D721Med (cell line): ENCODE measurements at regions not wholly inside any gene's neighbourhood (a gene's known extent, or its start where the extent isn't known, plus 50 kb on each side); places are given as distances from the start of the nearest gene placed in this dataset.

Experiments
- DNase-seq: peaks from one replicate; pipeline ENCODE4 v3.0.0; 2011; ENCODE audit warnings: low spot score; ENCODE audit not compliant: insufficient read length
- FAIRE-seq: peaks from 2 replicates; lab custom pipeline; 2011; peaks lifted over from hg19 to GRCh38; lab: Jason Lieb, UNC
- TF ChIP-seq, protein P1 (sequence below): IDR thresholded peaks from 2 replicates; pipeline ENCODE4 v1.5.1; 2012; ENCODE audit warnings: mild to moderate bottlenecking, control low read depth; ENCODE audit not compliant: insufficient read depth; ENCODE audit errors: missing control alignments

GRCh38 chr6:14676064-14676463, 558.5 kb downstream of the CD83 start:
- TF ChIP-seq, protein P1, sequence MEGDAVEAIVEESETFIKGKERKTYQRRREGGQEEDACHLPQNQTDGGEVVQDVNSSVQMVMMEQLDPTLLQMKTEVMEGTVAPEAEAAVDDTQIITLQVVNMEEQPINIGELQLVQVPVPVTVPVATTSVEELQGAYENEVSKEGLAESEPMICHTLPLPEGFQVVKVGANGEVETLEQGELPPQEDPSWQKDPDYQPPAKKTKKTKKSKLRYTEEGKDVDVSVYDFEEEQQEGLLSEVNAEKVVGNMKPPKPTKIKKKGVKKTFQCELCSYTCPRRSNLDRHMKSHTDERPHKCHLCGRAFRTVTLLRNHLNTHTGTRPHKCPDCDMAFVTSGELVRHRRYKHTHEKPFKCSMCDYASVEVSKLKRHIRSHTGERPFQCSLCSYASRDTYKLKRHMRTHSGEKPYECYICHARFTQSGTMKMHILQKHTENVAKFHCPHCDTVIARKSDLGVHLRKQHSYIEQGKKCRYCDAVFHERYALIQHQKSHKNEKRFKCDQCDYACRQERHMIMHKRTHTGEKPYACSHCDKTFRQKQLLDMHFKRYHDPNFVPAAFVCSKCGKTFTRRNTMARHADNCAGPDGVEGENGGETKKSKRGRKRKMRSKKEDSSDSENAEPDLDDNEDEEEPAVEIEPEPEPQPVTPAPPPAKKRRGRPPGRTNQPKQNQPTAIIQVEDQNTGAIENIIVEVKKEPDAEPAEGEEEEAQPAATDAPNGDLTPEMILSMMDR: no peak
- no peak for FAIRE-seq
- no peak for DNase-seq

- FAIRE-seq: no peak
- no peak for DNase-seq
- TF ChIP-seq, protein P1: no peak
Observed at GRCh38 chr6:14676977-14677781, 559.6 kb downstream of the CD83 start.

DNA sequence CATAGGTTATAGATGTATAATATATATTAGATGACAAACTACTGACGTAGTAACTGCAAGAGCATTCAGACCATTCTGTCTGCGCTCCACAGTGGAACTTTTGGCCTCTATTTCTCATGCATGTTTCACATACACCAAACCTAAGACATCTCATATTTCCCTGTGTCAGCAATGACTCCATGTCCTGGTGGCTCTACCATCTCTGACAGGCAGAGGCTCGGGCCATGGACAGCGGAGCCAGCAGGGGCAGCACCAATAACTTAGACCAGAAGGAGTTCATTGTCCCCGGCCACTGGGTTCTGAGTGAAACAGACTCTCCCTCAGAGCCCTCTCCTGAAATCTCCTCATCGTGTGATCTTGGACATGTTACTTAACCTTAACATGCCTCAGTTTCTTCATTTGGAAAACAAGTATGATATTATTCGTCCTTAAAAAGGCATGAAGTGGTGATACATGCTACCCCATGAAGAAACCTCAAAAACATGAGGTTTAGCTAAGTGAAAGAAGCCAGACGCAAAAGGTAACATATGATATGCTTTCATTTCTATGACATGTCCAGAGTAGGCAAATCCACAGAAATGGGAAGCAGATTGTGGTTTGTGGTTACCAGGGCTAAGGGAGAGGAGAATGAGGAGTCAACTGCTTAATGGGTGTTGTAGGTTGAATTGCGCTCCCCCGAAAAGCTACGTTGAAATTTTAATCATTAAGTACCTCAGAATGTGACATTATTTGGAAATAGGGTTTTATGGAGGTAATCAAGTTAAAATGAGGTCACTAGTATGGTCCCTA, 564.0 kb upstream of the JARID2 start:
- DNase-seq: no peak
- FAIRE-seq: no peak
- TF ChIP-seq, protein P1: no peak

DNA sequence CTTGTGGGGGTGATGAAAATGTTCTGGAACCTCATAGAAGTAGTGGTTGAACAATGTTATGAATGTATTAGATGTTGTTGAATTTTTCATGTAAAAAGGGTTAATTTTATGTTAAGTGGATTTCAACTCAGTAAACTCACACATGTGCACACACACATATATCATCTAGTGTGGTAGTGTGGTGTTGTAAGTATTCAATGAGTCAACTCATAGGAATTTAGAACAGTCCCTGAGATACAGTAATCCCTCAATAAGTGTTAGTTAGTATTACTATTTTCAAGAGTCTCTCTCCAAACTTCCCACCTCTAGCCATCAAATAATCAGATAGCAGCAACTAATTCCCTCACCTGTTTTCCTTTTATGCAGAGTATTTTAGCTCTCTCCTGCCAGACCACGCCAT, 563.1 kb upstream of the JARID2 start:
- FAIRE-seq: no peak
- TF ChIP-seq, protein P1: no peak
- no peak for DNase-seq

DNA sequence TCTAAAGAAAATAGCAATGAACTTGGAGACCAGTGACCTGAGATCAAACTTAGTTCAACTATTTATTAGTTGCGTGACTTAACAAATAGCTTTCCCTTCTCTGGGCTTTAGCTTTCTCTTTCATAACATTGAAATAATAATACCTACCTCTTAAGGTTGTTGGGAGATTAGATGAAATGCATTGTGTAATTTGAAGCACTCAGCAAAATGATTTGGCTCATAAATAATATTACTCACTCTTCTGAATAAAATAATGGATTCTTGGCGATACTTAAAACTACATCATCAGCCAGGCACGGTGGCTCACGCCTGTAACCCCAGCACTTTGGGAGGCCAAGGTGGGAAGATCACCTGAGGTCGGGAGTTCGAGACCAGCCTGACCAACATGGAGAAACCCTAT, 556.2 kb upstream of the JARID2 start:
- DNase-seq (no peak), FAIRE-seq (no peak)
- TF ChIP-seq, protein P1: no peak

DNA sequence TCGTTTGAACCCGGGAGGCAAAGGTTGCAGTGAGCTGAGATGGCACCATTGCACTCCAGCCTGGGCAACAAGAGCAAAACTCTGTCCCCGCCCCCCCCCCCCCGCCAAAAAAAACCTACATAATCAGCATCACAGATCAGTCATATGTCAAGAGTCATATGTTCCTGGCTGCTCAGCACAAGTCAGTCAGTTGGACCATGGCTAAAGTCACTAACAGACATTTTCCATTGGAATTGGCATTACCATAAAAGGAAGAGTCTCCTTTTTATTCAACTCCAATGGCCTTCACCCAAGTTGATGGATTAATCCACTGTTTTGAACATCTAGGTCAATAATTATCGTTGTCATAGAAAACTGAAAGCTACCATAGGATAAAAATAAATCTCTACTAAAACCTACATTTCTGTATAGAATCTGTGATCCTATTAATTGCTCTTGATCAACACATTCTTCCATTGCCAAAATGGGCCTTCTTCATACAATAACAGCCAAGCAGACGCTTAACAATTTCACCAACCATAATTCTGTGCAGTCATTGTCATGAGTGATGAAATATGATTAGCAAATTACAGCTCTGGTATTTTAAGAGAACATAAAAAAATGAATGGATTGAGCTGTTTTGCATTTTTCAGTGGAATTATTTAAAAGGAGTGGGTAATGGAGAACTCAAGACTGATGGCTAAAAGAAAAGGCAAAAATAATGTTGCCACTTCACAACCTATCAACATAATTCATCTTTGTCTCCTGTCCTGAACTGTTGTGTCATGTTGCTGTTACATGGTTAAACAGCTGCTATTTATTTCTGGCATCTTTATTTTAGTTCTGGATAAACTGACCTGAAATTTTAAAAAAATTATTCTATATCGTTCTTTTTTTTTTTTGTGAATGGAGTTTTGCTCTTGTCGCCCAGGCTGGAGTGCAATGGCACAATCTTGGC, 555.5 kb upstream of the JARID2 start:
- TF ChIP-seq, protein P1: no peak
- FAIRE-seq (no peak), DNase-seq (no peak)
